ENCODE measurements at regions not wholly inside any gene's neighbourhood (a gene's known extent, or its start where the extent isn't known, plus 50 kb on each side); places are given as distances from the start of the nearest gene placed in this dataset.

GRCh38 chrX:20320461-20321159 is 53.9 kb upstream of the RPS6KA3 start:
- peak; percentile 29 for DNase-seq (ENCODE audit: low spot score)

- no peak for DNase-seq (ENCODE audit: low spot score)
These were observed 52.3 kb upstream of the RPS6KA3 start for GRCh38 chrX:20319054-20319453.

GRCh38 chrX:20317873-20318272 is 51.2 kb upstream of the RPS6KA3 start:
- no peak for DNase-seq (ENCODE audit: low spot score)
